SK-N-SH treated with all-trans-retinoic acid at 6 μM for 48 hours (cell line): ENCODE measurements at regions not wholly inside any gene's neighbourhood (a gene's known extent, or its start where the extent isn't known, plus 50 kb on each side); places are given as distances from the start of the nearest gene placed in this dataset.

Experiments used
- ARNTL ChIP-seq: fragments of 450-650 bp; formaldehyde crosslinking; IDR thresholded peaks from 2 replicates; pipeline ENCODE4 v1.5.0; 2020; ENCODE audit warnings: low read depth, mild to moderate bottlenecking, moderate library complexity, borderline replicate concordance
- CSDC2 ChIP-seq: fragments of 250-450 bp; sonication (Bioruptor Pico); IDR thresholded peaks from 2 replicates; pipeline ENCODE4 v1.5.0; 2020; ENCODE audit warnings: mild to moderate bottlenecking, moderate library complexity
- PPARA ChIP-seq: fragments of 250-450 bp; sonication (Bioruptor Pico); IDR thresholded peaks from 2 replicates; pipeline ENCODE4 v1.5.0; 2020; ENCODE audit warnings: mild to moderate bottlenecking, borderline replicate concordance
- ZFP30 ChIP-seq: fragments of 450-650 bp; formaldehyde crosslinking; IDR thresholded peaks from 2 replicates; pipeline ENCODE4 v1.5.0; 2022; ENCODE audit warnings: mild to moderate bottlenecking, moderate library complexity
- TF ChIP-seq, protein P1 (sequence below): fragments of 250-450 bp; sonication (Bioruptor Pico); IDR thresholded peaks from 2 replicates; pipeline ENCODE4 v1.5.1; 2020; ENCODE audit warnings: low read depth, mild to moderate bottlenecking, moderate library complexity

- no peak for TF ChIP-seq ARNTL (CRISPR knock-in tag)
- TF ChIP-seq PPARA (CRISPR knock-in tag) = no peak
- TF ChIP-seq, protein P1, sequence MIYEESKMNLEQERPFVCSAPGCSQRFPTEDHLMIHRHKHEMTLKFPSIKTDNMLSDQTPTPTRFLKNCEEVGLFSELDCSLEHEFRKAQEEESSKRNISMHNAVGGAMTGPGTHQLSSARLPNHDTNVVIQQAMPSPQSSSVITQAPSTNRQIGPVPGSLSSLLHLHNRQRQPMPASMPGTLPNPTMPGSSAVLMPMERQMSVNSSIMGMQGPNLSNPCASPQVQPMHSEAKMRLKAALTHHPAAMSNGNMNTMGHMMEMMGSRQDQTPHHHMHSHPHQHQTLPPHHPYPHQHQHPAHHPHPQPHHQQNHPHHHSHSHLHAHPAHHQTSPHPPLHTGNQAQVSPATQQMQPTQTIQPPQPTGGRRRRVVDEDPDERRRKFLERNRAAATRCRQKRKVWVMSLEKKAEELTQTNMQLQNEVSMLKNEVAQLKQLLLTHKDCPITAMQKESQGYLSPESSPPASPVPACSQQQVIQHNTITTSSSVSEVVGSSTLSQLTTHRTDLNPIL (CRISPR knock-in tag) = no peak
- TF ChIP-seq CSDC2 (CRISPR knock-in tag) = no peak
- TF ChIP-seq ZFP30 (CRISPR knock-in tag) = no peak
These were observed 143.7 kb upstream of the IRX2 start for GRCh38 chr5:2895196-2895595.
